Testis (tissue), 2 donors: ENCODE measurements at regions not wholly inside any gene's neighbourhood (a gene's known extent, or its start where the extent isn't known, plus 50 kb on each side); places are given as distances from the start of the nearest gene placed in this dataset.
"Not testable (repeated sequence)": the region's sequence is repeated elsewhere in the genome, so short reads cannot be mapped to it uniquely, and the experiment has no call there.

Experiments used
- CTCF ChIP-seq, 3 experiments: fragments of 450-650 bp in 2 of 3; fragments of 200-600 bp in 1 of 3; sonication (generic) in 1 of 3; IDR thresholded peaks; one replicate each; pipeline ENCODE4 v1.5.1; 2016 to 2019; ENCODE audit warnings: antibody characterized with exemption in 3 of 3, mild to moderate bottlenecking in 2 of 3, moderate library complexity in 1 of 3
- POLR2A ChIP-seq: fragments of 450-650 bp; IDR thresholded peaks from one replicate; pipeline ENCODE4 v1.6.1; 2017; ENCODE audit warnings: antibody characterized with exemption, mild to moderate bottlenecking, moderate library complexity

- not testable (repeated sequence) for TF ChIP-seq CTCF (IDR thresholded peaks at IDR 0.05); POLR2A
Measured at GRCh38 chr12:105682821-105683220, 352.3 kb downstream of the C12orf75 start.
